Cardiac muscle cell (in vitro differentiated cells and primary cell): ENCODE measurements at regions not wholly inside any gene's neighbourhood (a gene's known extent, or its start where the extent isn't known, plus 50 kb on each side); places are given as distances from the start of the nearest gene placed in this dataset.
"Not testable (repeated sequence)": the region's sequence is repeated elsewhere in the genome, so short reads cannot be mapped to it uniquely, and the experiment has no call there.

ENCODE experiments used
- DNase-seq, 2 donors: peaks; one replicate each; pipeline versions ENCODE4 v3.0.0 to v3.0.0-alpha.2; 2010 to 2017; ENCODE audit warnings: low read depth in 1 of 2, low spot score in 1 of 2
- H3K27ac ChIP-seq: fragments of 200-600 bp; sonication (generic); 2 replicates; pipeline ENCODE4 v1.5.1; 2016
- H3K27me3 ChIP-seq: fragments of 200-600 bp; sonication (generic); 2 replicates; pipeline ENCODE4 v1.6.0; 2016; ENCODE audit warnings: control low read depth
- H3K36me3 ChIP-seq: fragments of 200-600 bp; sonication (generic); 2 replicates; pipeline ENCODE4 v1.5.1; 2016; ENCODE audit warnings: control low read depth
- H3K4me1 ChIP-seq: fragments of 200-600 bp; sonication (generic); 2 replicates; pipeline ENCODE4 v1.8.1; 2017; ENCODE audit warnings: low read depth, mild to moderate bottlenecking, mixed run types
- H3K4me3 ChIP-seq: fragments of 200-600 bp; sonication (generic); 2 replicates; pipeline ENCODE4 v1.5.1; 2016; ENCODE audit warnings: mild to moderate bottlenecking
- H3K9me3 ChIP-seq: fragments of 200-600 bp; sonication (generic); 2 replicates; pipeline ENCODE4 v1.5.1; 2017; ENCODE audit warnings: low read depth, mild to moderate bottlenecking, control low read depth
- CTCF ChIP-seq: IDR thresholded peaks from 2 replicates; pipeline ENCODE4 v1.5.1; 2012; ENCODE audit warnings: low read depth, mild to moderate bottlenecking, low read length

- Histone ChIP-seq H3K27me3 (no peaks in the 10 kb centered on the region), H3K27ac (no peak overlapping the region), H3K4me1 (no peaks in the 10 kb centered on the region), H3K4me3 (no peak overlapping the region), H3K9me3 (no peaks in the 10 kb centered on the region), H3K36me3 (no peaks in the 10 kb centered on the region)
- TF ChIP-seq CTCF = no peak
- DNase-seq = no peak
These were observed 781.7 kb upstream of the CITED2 start for GRCh38 chr6:140156131-140156530.

GRCh38 chr6:140155451-140156126, 781.1 kb upstream of the CITED2 start:
- TF ChIP-seq CTCF = no peak
- H3K4me3 ChIP-seq = no peak overlapping the region
- no peaks in the 10 kb centered on the region for H3K9me3 ChIP-seq
- H3K36me3 ChIP-seq = no peaks in the 10 kb centered on the region
- H3K27me3 ChIP-seq = no peaks in the 10 kb centered on the region
- DNase-seq = no peak
- H3K27ac ChIP-seq = no peak overlapping the region
- H3K4me1 ChIP-seq = no peaks in the 10 kb centered on the region

GRCh38 chr6:140153703-140154102, 779.3 kb upstream of the CITED2 start:
- no peaks in the 10 kb centered on the region for H3K4me1 ChIP-seq
- no peak overlapping the region for H3K27ac ChIP-seq
- no peak for DNase-seq
- no peak for TF ChIP-seq CTCF
- H3K4me3 ChIP-seq = no peak overlapping the region
- no peaks in the 10 kb centered on the region for H3K36me3 ChIP-seq
- H3K27me3 ChIP-seq = no peaks in the 10 kb centered on the region
- H3K9me3 ChIP-seq = peaks cover 2% of the 10 kb centered on the region

GRCh38 chr6:140147825-140148814, 773.7 kb upstream of the CITED2 start:
- H3K4me1 ChIP-seq, DNase-seq, H3K27ac ChIP-seq, H3K4me3 ChIP-seq, H3K27me3 ChIP-seq, H3K9me3 ChIP-seq, H3K36me3 ChIP-seq: not testable (repeated sequence)

GRCh38 chr6:140140891-140141290, 766.4 kb upstream of the CITED2 start:
- no peak for TF ChIP-seq CTCF
- no peaks in the 10 kb centered on the region for H3K9me3 ChIP-seq
- no peaks in the 10 kb centered on the region for H3K4me1 ChIP-seq
- no peak for DNase-seq
- no peaks in the 10 kb centered on the region for H3K27me3 ChIP-seq
- no peak overlapping the region for H3K4me3 ChIP-seq
- H3K36me3 ChIP-seq = no peaks in the 10 kb centered on the region
- no peak overlapping the region for H3K27ac ChIP-seq
